ENCODE measurements at regions not wholly inside any gene's neighbourhood (a gene's known extent, or its start where the extent isn't known, plus 50 kb on each side); places are given as distances from the start of the nearest gene placed in this dataset.

GRCh38 chr6:14711704-14712379 lies 534.0 kb upstream of the JARID2 start:
- no peak for TF ChIP-seq CTCF (IDR thresholded peaks at IDR 0.05; ENCODE audit: low read depth, low read length, poor library complexity, severe bottlenecking)
- no peak for TF ChIP-seq EZH2phosphoT487 (IDR thresholded peaks at IDR 0.05; ENCODE audit: borderline replicate concordance, low read length)
